Fibroblast of mammary gland (primary cell): ENCODE measurements at regions not wholly inside any gene's neighbourhood (a gene's known extent, or its start where the extent isn't known, plus 50 kb on each side); places are given as distances from the start of the nearest gene placed in this dataset.
"Not testable (repeated sequence)": the region's sequence is repeated elsewhere in the genome, so short reads cannot be mapped to it uniquely, and the experiment has no call there.

Experiments used
- DNase-seq: peaks from one replicate; pipeline ENCODE4 v3.0.0-alpha.2; 2010; ENCODE audit warnings: low read depth
- H3K4me3 ChIP-seq: 2 replicates; pipeline ENCODE4 v1.5.1; 2011; ENCODE audit warnings: low read depth, mild to moderate bottlenecking, low read length, moderate library complexity; ENCODE audit not compliant: control insufficient read depth
- CTCF ChIP-seq: conservative IDR thresholded peaks from 2 replicates; pipeline ENCODE4 v1.5.1; 2011; ENCODE audit warnings: low read depth, low read length, inconsistent platforms; ENCODE audit not compliant: control insufficient read depth, insufficient read depth

- H3K4me3 ChIP-seq, DNase-seq: not testable (repeated sequence)
Measured at GRCh38 chr2:87360250-87360649, 338.6 kb upstream of the PLGLB1 start.

GRCh38 chr2:87360927-87361326 is 339.3 kb upstream of the PLGLB1 start:
- not testable (repeated sequence) for H3K4me3 ChIP-seq, DNase-seq

GRCh38 chr2:87361805-87362204 is 340.2 kb upstream of the PLGLB1 start:
- not testable (repeated sequence) for DNase-seq, H3K4me3 ChIP-seq

GRCh38 chr2:87364379-87364778 is 342.7 kb upstream of the PLGLB1 start:
- H3K4me3 ChIP-seq, DNase-seq: not testable (repeated sequence)

- not testable (repeated sequence) for H3K4me3 ChIP-seq
Measured at GRCh38 chr2:87365038-87365437, 343.4 kb upstream of the PLGLB1 start.

GRCh38 chr2:87386063-87386560 is 361.8 kb upstream of the PLGLB2 start:
- not testable (repeated sequence) for DNase-seq, H3K4me3 ChIP-seq

More at GRCh38 chr2:87365038-87365437, 343.4 kb upstream of the PLGLB1 start:
- DNase-seq: not testable (repeated sequence)

GRCh38 chr2:87395784-87396183 is 352.1 kb upstream of the PLGLB2 start:
- not testable (repeated sequence) for DNase-seq, H3K4me3 ChIP-seq

- DNase-seq, H3K4me3 ChIP-seq: not testable (repeated sequence)
Measured at GRCh38 chr2:87396551-87397265, 351.2 kb upstream of the PLGLB2 start.

- DNase-seq, H3K4me3 ChIP-seq: not testable (repeated sequence)
Measured at GRCh38 chr2:87397276-87398065, 350.4 kb upstream of the PLGLB2 start.

- not testable (repeated sequence) for H3K4me3 ChIP-seq, DNase-seq
Measured at GRCh38 chr2:87398567-87399305, 349.2 kb upstream of the PLGLB2 start.

GRCh38 chr2:87401726-87402345 is 346.1 kb upstream of the PLGLB2 start:
- TF ChIP-seq CTCF: no peak
- no peak for DNase-seq
- no peak overlapping the region for H3K4me3 ChIP-seq

- DNase-seq: no peak
- no peak for TF ChIP-seq CTCF
- H3K4me3 ChIP-seq: no peak overlapping the region
Measured at GRCh38 chr2:87403893-87404175, 344.1 kb upstream of the PLGLB2 start.

- not testable (repeated sequence) for DNase-seq
Measured at GRCh38 chr2:87404411-87405255, 343.3 kb upstream of the PLGLB2 start.

GRCh38 chr2:87405531-87406216 is 342.2 kb upstream of the PLGLB2 start:
- H3K4me3 ChIP-seq, DNase-seq: not testable (repeated sequence)

More at GRCh38 chr2:87404411-87405255, 343.3 kb upstream of the PLGLB2 start:
- not testable (repeated sequence) for H3K4me3 ChIP-seq
